ENCODE measurements at regions not wholly inside any gene's neighbourhood (a gene's known extent, or its start where the extent isn't known, plus 50 kb on each side); places are given as distances from the start of the nearest gene placed in this dataset.
"Not testable (repeated sequence)": the region's sequence is repeated elsewhere in the genome, so short reads cannot be mapped to it uniquely, and the experiment has no call there.

GRCh38 chr10:26919156-26919860, 58.5 kb upstream of the ABI1 start:
- H3K27me3 ChIP-seq (ENCODE audit: control insufficient read depth in 2 of 2, insufficient read depth in 2 of 2, low read length in 2 of 2); H4K20me1 ChIP-seq (ENCODE audit: insufficient read depth, low read length); DNase-seq; H3K4me2 ChIP-seq (replicated peaks; ENCODE audit: extremely low read depth, low read length, poor library complexity, severe bottlenecking); H3K9me3 ChIP-seq (replicated peaks in 1 of 2; ENCODE audit: control insufficient read depth in 1 of 2, insufficient read depth in 1 of 2, low read length in 2 of 2); H2AFZ ChIP-seq (ENCODE audit: insufficient read depth, low read depth, low read length, poor library complexity, severe bottlenecking); H3K36me3 Mint-ChIP-seq; H3K4me3 Mint-ChIP-seq; H3K4me1 Mint-ChIP-seq; H3K4me1 ChIP-seq (ENCODE audit: control insufficient read depth in 1 of 2, insufficient read depth in 2 of 2, low read length in 2 of 2); H3K79me2 ChIP-seq (ENCODE audit: insufficient read depth, low read length); H3K9ac ChIP-seq (ENCODE audit: insufficient read depth, low read length, poor library complexity, severe bottlenecking); intact Hi-C loops (cut with micrococcal nuclease); H3K36me3 ChIP-seq (replicated peaks in 1 of 2; ENCODE audit: control insufficient read depth in 1 of 2, insufficient read depth in 2 of 2, low read length in 2 of 2); H3K27ac ChIP-seq (ENCODE audit: low read depth in 1 of 2, low read length in 2 of 2); H3K4me3 ChIP-seq (replicated peaks in 1 of 3; ENCODE audit: low read depth in 2 of 3, low read length in 3 of 3); H3K27me3 Mint-ChIP-seq (ENCODE audit: low read depth in 3 of 3); H3K27ac Mint-ChIP-seq: not testable (repeated sequence)
- H3K9me3 Mint-ChIP-seq: peaks cover 0 to 11% (median 3%) of the 10 kb centered on the region in 7 donors
- WGBS (ENCODE audit: insufficient coverage): 88% methylated on average over 6 of the region's 16 CpGs

- Histone ChIP-seq H2AFZ (ENCODE audit: insufficient read depth, low read depth, low read length, poor library complexity, severe bottlenecking) (no peak overlapping the region), H3K27ac (ENCODE audit: low read depth in 1 of 2, low read length in 2 of 2) (no peak overlapping the region), H3K9me3 (replicated peaks in 1 of 2; ENCODE audit: control insufficient read depth in 1 of 2, insufficient read depth in 1 of 2, low read length in 2 of 2) (no peaks in the 10 kb centered on the region), H3K4me1 (ENCODE audit: control insufficient read depth in 1 of 2, insufficient read depth in 2 of 2, low read length in 2 of 2) (no peaks in the 10 kb centered on the region), H3K27me3 (ENCODE audit: control insufficient read depth in 2 of 2, insufficient read depth in 2 of 2, low read length in 2 of 2) (no peaks in the 10 kb centered on the region), H3K9ac (ENCODE audit: insufficient read depth, low read length, poor library complexity, severe bottlenecking) (no peak overlapping the region), H3K36me3 (replicated peaks in 1 of 2; ENCODE audit: control insufficient read depth in 1 of 2, insufficient read depth in 2 of 2, low read length in 2 of 2) (no peaks in the 10 kb centered on the region), H3K79me2 (ENCODE audit: insufficient read depth, low read length) (no peaks in the 10 kb centered on the region), H3K4me2 (replicated peaks; ENCODE audit: extremely low read depth, low read length, poor library complexity, severe bottlenecking) (no peak overlapping the region), H3K4me3 (replicated peaks in 1 of 3; ENCODE audit: low read depth in 2 of 3, low read length in 3 of 3) (no peak overlapping the region), H4K20me1 (ENCODE audit: insufficient read depth, low read length) (no peaks in the 10 kb centered on the region)
- H3K27me3 Mint-ChIP-seq (ENCODE audit: low read depth in 3 of 3): peaks cover 1 to 3% (median 2%) of the 10 kb centered on the region in 3 donors
- no peak overlapping the region for H3K27ac Mint-ChIP-seq
- no peak for DNase-seq
- no peak for TF ChIP-seq CTCF (IDR thresholded peaks at IDR 0.05)
- intact Hi-C loops (cut with micrococcal nuclease): no loop called here
- H3K9me3 Mint-ChIP-seq: peaks cover 0 to 8% (median 0%) of the 10 kb centered on the region in 7 donors
- H3K4me1 Mint-ChIP-seq: peaks cover 12% of the 10 kb centered on the region
- H3K36me3 Mint-ChIP-seq: no peaks in the 10 kb centered on the region
- no peak overlapping the region for H3K4me3 Mint-ChIP-seq
Measured at GRCh38 chr10:26914898-26915297, 54.1 kb upstream of the ABI1 start.

Data from CD14-positive monocyte (primary cell).